CD4-positive, alpha-beta T cell treated with Interleukin-6 for 4 hours (primary cell): ENCODE measurements at regions not wholly inside any gene's neighbourhood (a gene's known extent, or its start where the extent isn't known, plus 50 kb on each side); places are given as distances from the start of the nearest gene placed in this dataset.

Source experiments
- DNase-seq: peaks from one replicate; pipeline ENCODE4 v3.0.0-alpha.2; 2020; ENCODE audit warnings: mixed read lengths

GRCh38 chr11:8340296-8340695 lies 76.6 kb upstream of the LMO1 start:
- DNase-seq: no peak

GRCh38 chr11:8339592-8340022 lies 75.9 kb upstream of the LMO1 start:
- no peak for DNase-seq

- no peak for DNase-seq
These were observed 74.5 kb upstream of the LMO1 start for GRCh38 chr11:8338138-8338537.

GRCh38 chr11:8337130-8337795 lies 73.6 kb upstream of the LMO1 start:
- DNase-seq: no peak

GRCh38 chr11:8336356-8337129 lies 72.9 kb upstream of the LMO1 start:
- DNase-seq: no peak

GRCh38 chr11:8335683-8336082 lies 72.0 kb upstream of the LMO1 start:
- no peak for DNase-seq

GRCh38 chr11:8335186-8335585 lies 71.5 kb upstream of the LMO1 start:
- no peak for DNase-seq

GRCh38 chr11:8333811-8334401 lies 70.2 kb upstream of the LMO1 start:
- no peak for DNase-seq

GRCh38 chr11:8333376-8333775 lies 69.7 kb upstream of the LMO1 start:
- DNase-seq: no peak

- no peak for DNase-seq
These were observed 69.2 kb upstream of the LMO1 start for GRCh38 chr11:8332891-8333290.

GRCh38 chr11:8332196-8332595 lies 68.5 kb upstream of the LMO1 start:
- DNase-seq: no peak

GRCh38 chr11:8331767-8332166 lies 68.1 kb upstream of the LMO1 start:
- no peak for DNase-seq

GRCh38 chr11:8330896-8331295 lies 67.2 kb upstream of the LMO1 start:
- no peak for DNase-seq

GRCh38 chr11:8330404-8330803 lies 66.7 kb upstream of the LMO1 start:
- no peak for DNase-seq

GRCh38 chr11:8329847-8330361 lies 66.2 kb upstream of the LMO1 start:
- no peak for DNase-seq

GRCh38 chr11:8329336-8329735 lies 65.7 kb upstream of the LMO1 start:
- DNase-seq: no peak

- DNase-seq: peak; percentile 47
These were observed 65.2 kb upstream of the LMO1 start for GRCh38 chr11:8328848-8329330.

GRCh38 chr11:8328231-8328794 lies 64.6 kb upstream of the LMO1 start:
- no peak for DNase-seq

GRCh38 chr11:8327761-8328192 lies 64.1 kb upstream of the LMO1 start:
- no peak for DNase-seq

- no peak for DNase-seq
These were observed 62.7 kb upstream of the LMO1 start for GRCh38 chr11:8326337-8326736.

GRCh38 chr11:8325591-8326304 lies 62.1 kb upstream of the LMO1 start:
- DNase-seq: no peak

GRCh38 chr11:8323161-8323935 lies 59.7 kb upstream of the LMO1 start:
- no peak for DNase-seq
